Mesothelial cell of epicardium (in vitro differentiated cells): ENCODE measurements at regions not wholly inside any gene's neighbourhood (a gene's known extent, or its start where the extent isn't known, plus 50 kb on each side); places are given as distances from the start of the nearest gene placed in this dataset.

Experiments
- DNase-seq, 2 experiments: peaks; one replicate each; pipeline ENCODE4 v3.0.0; 2021; ENCODE audit warnings: low spot score in 2 of 2; ENCODE audit not compliant: unreplicated experiment in 2 of 2
- H3K27ac Mint-ChIP-seq: 2 replicates; pipeline ENCODE4 v1.8.0; 2021; ENCODE audit warnings: mixed read lengths
- H3K27me3 Mint-ChIP-seq: 2 replicates; pipeline ENCODE4 v1.8.0; 2021; ENCODE audit warnings: low read depth, mixed read lengths
- H3K36me3 Mint-ChIP-seq: 2 replicates; pipeline ENCODE4 v1.8.0; 2021; ENCODE audit warnings: mixed read lengths
- H3K4me1 Mint-ChIP-seq: 2 replicates; pipeline ENCODE4 v1.8.0; 2021; ENCODE audit warnings: mixed read lengths
- H3K4me3 Mint-ChIP-seq: 2 replicates; pipeline ENCODE4 v1.8.0; 2021; ENCODE audit warnings: mild to moderate bottlenecking, moderate library complexity, mixed read lengths
- H3K9me3 Mint-ChIP-seq: 2 replicates; pipeline ENCODE4 v1.8.0; 2021; ENCODE audit warnings: mixed read lengths
- TF ChIP-seq, protein P1 (sequence below): fragments of 200-600 bp; sonication (generic); IDR thresholded peaks from one replicate; pipeline ENCODE4 v1.5.0; 2021; ENCODE audit warnings: antibody characterized with exemption; ENCODE audit not compliant: unreplicated experiment

DNA sequence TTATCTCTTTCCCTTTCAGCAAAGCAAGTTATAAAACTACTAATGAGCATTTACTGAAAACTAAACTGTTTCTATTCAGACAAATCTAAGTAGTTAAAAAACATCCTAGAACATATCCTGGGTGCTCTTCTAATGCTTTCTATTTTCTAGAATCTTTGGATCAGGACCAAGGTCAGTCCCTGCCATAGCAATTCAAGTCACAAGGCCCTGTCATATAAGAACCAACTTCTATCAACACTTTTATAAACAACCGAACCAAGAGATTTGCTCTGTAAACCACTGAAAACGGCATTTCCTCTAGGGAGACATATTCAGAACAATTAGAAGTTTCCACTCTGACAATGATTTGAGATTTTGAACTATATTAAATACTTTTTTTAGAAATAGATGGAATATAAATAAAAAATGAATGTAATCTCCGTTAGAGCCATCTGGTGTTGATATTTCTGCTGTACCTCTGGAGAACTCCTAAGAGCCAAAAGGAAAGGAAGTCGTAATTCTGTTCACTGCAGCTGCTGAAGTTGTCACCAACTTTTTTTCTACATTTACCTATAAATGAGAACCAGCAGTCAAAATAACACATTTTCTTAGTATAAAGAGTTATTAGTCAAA is 51.4 kb upstream of the LGSN start:
- DNase-seq = no peak

DNA sequence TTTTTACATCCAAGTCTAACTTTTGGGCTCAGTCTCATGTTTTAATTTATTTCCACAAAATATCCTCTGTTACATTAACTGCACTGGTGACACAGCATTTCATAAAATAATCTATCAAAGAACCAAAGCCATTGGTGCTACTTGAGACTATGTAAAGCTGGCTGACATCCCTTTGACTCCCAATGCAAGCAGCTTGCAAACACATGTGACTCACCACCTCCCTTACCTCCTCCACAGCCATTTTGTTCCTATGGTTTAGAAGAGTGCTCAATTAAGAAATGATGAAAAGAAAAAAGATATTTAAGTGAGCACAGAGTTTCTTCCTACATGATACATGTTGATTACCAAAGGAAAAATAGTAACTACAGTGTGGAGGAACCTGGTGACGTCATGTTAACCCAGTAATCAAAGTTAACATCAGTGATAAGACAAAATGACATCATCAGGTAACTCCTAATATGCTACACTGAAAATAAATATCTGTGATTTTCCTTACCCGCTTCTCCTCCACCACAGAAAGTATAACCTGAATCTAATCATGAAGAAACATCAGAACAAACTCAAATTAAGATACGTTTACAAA is 53.3 kb upstream of the LGSN start:
- Mint-ChIP-seq H3K27me3 (no peaks in the 10 kb centered on the region), H3K4me3 (no peak overlapping the region), H3K4me1 (peaks cover 4% of the 10 kb centered on the region), H3K27ac (no peak overlapping the region), H3K36me3 (no peaks in the 10 kb centered on the region), H3K9me3 (peaks cover 5% of the 10 kb centered on the region)
- TF ChIP-seq, protein P1, sequence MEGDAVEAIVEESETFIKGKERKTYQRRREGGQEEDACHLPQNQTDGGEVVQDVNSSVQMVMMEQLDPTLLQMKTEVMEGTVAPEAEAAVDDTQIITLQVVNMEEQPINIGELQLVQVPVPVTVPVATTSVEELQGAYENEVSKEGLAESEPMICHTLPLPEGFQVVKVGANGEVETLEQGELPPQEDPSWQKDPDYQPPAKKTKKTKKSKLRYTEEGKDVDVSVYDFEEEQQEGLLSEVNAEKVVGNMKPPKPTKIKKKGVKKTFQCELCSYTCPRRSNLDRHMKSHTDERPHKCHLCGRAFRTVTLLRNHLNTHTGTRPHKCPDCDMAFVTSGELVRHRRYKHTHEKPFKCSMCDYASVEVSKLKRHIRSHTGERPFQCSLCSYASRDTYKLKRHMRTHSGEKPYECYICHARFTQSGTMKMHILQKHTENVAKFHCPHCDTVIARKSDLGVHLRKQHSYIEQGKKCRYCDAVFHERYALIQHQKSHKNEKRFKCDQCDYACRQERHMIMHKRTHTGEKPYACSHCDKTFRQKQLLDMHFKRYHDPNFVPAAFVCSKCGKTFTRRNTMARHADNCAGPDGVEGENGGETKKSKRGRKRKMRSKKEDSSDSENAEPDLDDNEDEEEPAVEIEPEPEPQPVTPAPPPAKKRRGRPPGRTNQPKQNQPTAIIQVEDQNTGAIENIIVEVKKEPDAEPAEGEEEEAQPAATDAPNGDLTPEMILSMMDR = no peak
- DNase-seq = no peak

More for the DNA sequence above, 51.4 kb upstream of the LGSN start:
- Mint-ChIP-seq H3K36me3 (no peaks in the 10 kb centered on the region), H3K27ac (no peak overlapping the region), H3K27me3 (no peaks in the 10 kb centered on the region), H3K4me1 (peaks cover 4% of the 10 kb centered on the region), H3K9me3 (peaks cover 5% of the 10 kb centered on the region), H3K4me3 (no peak overlapping the region)
- TF ChIP-seq, protein P1 = no peak

DNA sequence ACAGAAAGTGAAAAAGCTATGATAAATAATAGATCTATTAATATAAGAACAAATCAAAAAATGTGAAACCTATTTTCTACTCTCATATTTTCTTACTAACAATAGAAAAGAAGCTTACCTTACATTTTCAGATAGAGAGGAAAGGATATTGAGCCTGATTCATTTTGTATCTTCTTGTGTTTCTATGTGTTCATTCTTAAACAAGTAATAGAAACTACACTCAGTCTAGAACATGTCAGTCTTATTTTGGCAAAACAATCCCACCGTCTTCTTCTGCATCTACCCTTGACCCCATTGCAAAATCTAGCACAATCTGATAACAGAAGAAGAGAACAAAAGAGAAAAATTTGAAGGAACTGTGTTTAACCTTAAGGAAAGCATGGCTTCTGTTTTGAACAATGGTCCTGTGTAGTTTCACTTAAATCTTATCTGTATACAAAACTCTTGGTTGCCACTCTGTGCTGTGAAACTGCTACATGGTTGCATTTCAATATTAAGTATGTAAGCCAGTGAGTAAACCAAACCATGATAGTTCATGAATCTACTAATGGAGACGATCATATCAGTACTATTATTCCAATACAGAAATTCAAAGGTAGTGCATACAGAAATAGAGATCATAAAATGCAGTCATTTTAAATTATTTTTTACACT is 69.5 kb upstream of the LGSN start:
- no peak for DNase-seq
- Mint-ChIP-seq H3K9me3 (no peaks in the 10 kb centered on the region), H3K27ac (no peak overlapping the region), H3K4me3 (no peak overlapping the region), H3K4me1 (no peaks in the 10 kb centered on the region), H3K36me3 (no peaks in the 10 kb centered on the region), H3K27me3 (peaks cover 9% of the 10 kb centered on the region)
- TF ChIP-seq, protein P1 = no peak

DNA sequence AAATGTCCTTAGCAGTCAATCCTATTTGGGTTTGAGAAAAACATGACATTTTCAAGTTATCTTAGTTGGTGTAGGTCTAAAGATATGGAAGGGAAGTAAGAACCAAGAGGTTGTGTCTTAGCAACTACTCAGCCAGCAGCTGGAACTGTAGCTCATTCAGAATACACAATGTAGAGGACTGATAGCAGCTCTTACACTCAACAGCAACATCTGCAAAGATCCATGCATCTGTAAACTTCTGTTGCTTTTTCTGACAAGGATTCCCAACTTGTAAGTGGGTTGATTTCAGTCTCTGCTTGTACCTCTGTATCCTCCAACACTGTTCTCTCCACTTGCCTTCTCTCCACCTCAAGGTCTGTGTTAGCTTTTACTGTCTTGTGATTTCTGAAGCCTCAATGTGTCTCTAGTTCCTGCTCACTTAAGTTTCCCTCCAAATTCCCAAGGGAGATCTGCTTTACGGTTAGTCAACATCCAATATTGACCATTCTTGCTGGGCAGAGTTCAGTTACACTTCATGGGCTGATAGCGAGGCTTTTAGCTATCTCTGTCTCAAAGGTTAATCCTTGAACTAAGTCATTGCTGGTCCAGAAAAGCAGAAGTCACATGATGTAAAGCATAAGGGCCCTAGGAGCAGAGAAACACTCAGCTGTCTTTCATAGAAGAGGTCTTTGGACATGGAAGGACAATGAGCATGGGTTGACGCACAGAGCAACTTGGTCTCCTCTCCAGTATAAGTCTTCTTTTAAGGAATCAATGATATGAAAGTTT is 71.6 kb upstream of the LGSN start:
- Mint-ChIP-seq H3K4me3 (no peak overlapping the region), H3K9me3 (no peaks in the 10 kb centered on the region), H3K36me3 (no peaks in the 10 kb centered on the region), H3K4me1 (no peaks in the 10 kb centered on the region), H3K27ac (no peak overlapping the region), H3K27me3 (peaks cover 5% of the 10 kb centered on the region)
- TF ChIP-seq, protein P1 = no peak
- DNase-seq = no peak

DNA sequence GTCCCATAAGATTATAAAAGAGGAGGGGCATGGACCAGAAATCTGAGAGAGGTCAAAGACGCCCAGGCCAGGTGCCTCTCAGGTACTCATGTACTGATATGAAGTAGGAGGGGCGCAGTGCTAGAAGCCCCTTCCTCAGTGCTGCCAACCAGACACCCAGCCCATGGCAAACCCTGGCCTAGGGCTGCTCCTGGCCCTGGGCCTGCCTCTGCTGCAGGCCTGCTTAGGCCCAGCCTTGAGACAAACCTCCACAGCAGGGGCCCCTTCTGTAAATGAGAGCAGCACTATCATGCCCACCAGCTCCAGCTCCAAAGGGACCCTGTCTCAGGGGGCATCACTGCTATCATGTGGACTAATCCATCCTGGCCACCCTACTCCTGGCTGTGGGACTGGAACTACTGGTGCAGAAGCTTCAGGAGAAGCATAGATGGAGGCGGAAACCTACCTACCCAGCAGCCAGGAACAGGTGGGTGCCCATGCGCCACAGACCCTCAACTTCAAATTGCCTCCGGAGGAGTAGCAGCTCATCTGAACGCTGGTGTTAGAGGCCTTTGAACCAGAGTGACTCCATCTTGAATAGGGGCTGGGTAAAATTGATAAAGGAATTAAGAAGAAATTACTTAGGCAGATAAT is 72.4 kb upstream of the LGSN start:
- DNase-seq = no peak
- TF ChIP-seq, protein P1 = no peak
- H3K9me3 Mint-ChIP-seq = no peaks in the 10 kb centered on the region
- H3K4me3 Mint-ChIP-seq = no peak overlapping the region
- no peak overlapping the region for H3K27ac Mint-ChIP-seq
- peaks cover 2% of the 10 kb centered on the region for H3K27me3 Mint-ChIP-seq
- H3K36me3 Mint-ChIP-seq = no peaks in the 10 kb centered on the region
- no peaks in the 10 kb centered on the region for H3K4me1 Mint-ChIP-seq
